OCI-LY1 (cell line): ENCODE measurements at regions not wholly inside any gene's neighbourhood (a gene's known extent, or its start where the extent isn't known, plus 50 kb on each side); places are given as distances from the start of the nearest gene placed in this dataset.
"Not testable (repeated sequence)": the region's sequence is repeated elsewhere in the genome, so short reads cannot be mapped to it uniquely, and the experiment has no call there.

ENCODE experiments used
- H2AFZ ChIP-seq: fragments of 200-600 bp; sonication (generic), shearing (Covaris generic); 2 replicates; pipeline ENCODE4 v1.6.0; 2014; ENCODE audit warnings: antibody characterized with exemption, mild to moderate bottlenecking, low read length
- H3F3A ChIP-seq: fragments of 200-600 bp; sonication (generic), shearing (Covaris generic); 2 replicates; pipeline ENCODE4 v1.6.0; 2014; ENCODE audit warnings: mild to moderate bottlenecking, antibody characterized with exemption, low read length, moderate library complexity; ENCODE audit not compliant: insufficient read depth
- H3K27ac ChIP-seq: fragments of 200-600 bp; sonication (generic); 2 replicates; pipeline ENCODE4 v1.5.1; 2014; ENCODE audit warnings: low read length, mixed run types, mild to moderate bottlenecking, low read depth; ENCODE audit not compliant: poor library complexity, severe bottlenecking
- H3K27me3 ChIP-seq: fragments of 200-600 bp; sonication (generic); 2 replicates; pipeline ENCODE4 v1.6.0; 2014; ENCODE audit warnings: antibody characterized with exemption, mild to moderate bottlenecking, low read length, moderate library complexity; ENCODE audit not compliant: insufficient read depth
- H3K36me3 ChIP-seq: fragments of 200-600 bp; sonication (generic); 2 replicates; pipeline ENCODE4 v1.6.1; 2014; ENCODE audit warnings: mild to moderate bottlenecking, antibody characterized with exemption, low read length, moderate library complexity, mixed read lengths; ENCODE audit not compliant: insufficient read depth
- H3K4me1 ChIP-seq: fragments of 200-600 bp; sonication (generic); 2 replicates; pipeline ENCODE4 v1.5.1; 2014; ENCODE audit warnings: mild to moderate bottlenecking, low read length, moderate library complexity; ENCODE audit not compliant: insufficient read depth, severe bottlenecking
- H3K4me2 ChIP-seq: fragments of 200-600 bp; sonication (generic), shearing (Covaris generic); 2 replicates; pipeline ENCODE4 v1.6.1; 2014; ENCODE audit warnings: low read length
- H3K4me3 ChIP-seq: fragments of 200-600 bp; sonication (generic); 2 replicates; pipeline ENCODE4 v1.5.1; 2014; ENCODE audit warnings: low read length, low read depth, mild to moderate bottlenecking, mixed read lengths; ENCODE audit not compliant: poor library complexity, severe bottlenecking
- H3K79me2 ChIP-seq: fragments of 200-600 bp; shearing (Covaris generic); 2 replicates; pipeline ENCODE4 v1.6.1; 2016; ENCODE audit warnings: mixed run types, low read length, mixed read lengths; ENCODE audit not compliant: insufficient read depth
- H3K9ac ChIP-seq: fragments of 200-600 bp; sonication (generic), shearing (Covaris generic); 2 replicates; pipeline ENCODE4 v1.6.1; 2014; ENCODE audit warnings: mild to moderate bottlenecking, low read length, mixed read lengths
- H3K9me2 ChIP-seq: fragments of 200-600 bp; sonication (generic), shearing (Covaris generic); 2 replicates; pipeline ENCODE4 v1.6.1; 2014; ENCODE audit warnings: low read depth, mild to moderate bottlenecking, low read length, mixed read lengths
- H3K9me3 ChIP-seq: fragments of 200-600 bp; shearing (Covaris generic); 2 replicates; pipeline ENCODE4 v1.6.1; 2014; ENCODE audit warnings: low read length, mixed read lengths
- H4K20me1 ChIP-seq: fragments of 200-600 bp; sonication (generic), shearing (Covaris generic); 2 replicates; pipeline ENCODE4 v1.6.0; 2016; ENCODE audit warnings: mild to moderate bottlenecking, low read length; ENCODE audit not compliant: insufficient read depth
- CTCF ChIP-seq: fragments of 200-600 bp; sonication (generic), shearing (Covaris generic); IDR thresholded peaks from 2 replicates; pipeline ENCODE4 v1.5.1; 2017; ENCODE audit warnings: mild to moderate bottlenecking, antibody characterized with exemption, low read length, moderate library complexity, mixed read lengths
- EZH2 ChIP-seq: fragments of 200-600 bp; sonication (generic), shearing (Covaris generic); IDR thresholded peaks from 2 replicates; pipeline ENCODE4 v1.8.0; 2017; ENCODE audit warnings: borderline replicate concordance, mixed run types, mild to moderate bottlenecking, antibody characterized with exemption, low read length, moderate library complexity, mixed read lengths

GRCh38 chr12:75856235-75856634, 175.3 kb downstream of the PHLDA1 start:
- TF ChIP-seq CTCF = no peak
- no peak for TF ChIP-seq EZH2
- no peaks in the 10 kb centered on the region for H3K27me3 ChIP-seq
- no peak overlapping the region for H3K9ac ChIP-seq
- no peaks in the 10 kb centered on the region for H3K36me3 ChIP-seq
- H3K27ac ChIP-seq = no peak overlapping the region
- no peaks in the 10 kb centered on the region for H4K20me1 ChIP-seq
- H3F3A ChIP-seq = no peaks in the 10 kb centered on the region
- no peak overlapping the region for H3K4me3 ChIP-seq
- H3K4me2 ChIP-seq = no peak overlapping the region
- H3K79me2 ChIP-seq = no peaks in the 10 kb centered on the region
- H3K9me3 ChIP-seq = no peaks in the 10 kb centered on the region
- H3K4me1 ChIP-seq = no peaks in the 10 kb centered on the region
- H2AFZ ChIP-seq = no peak overlapping the region
- no peaks in the 10 kb centered on the region for H3K9me2 ChIP-seq

GRCh38 chr12:75855360-75855759, 176.2 kb downstream of the PHLDA1 start:
- Histone ChIP-seq H3K9me3 (no peaks in the 10 kb centered on the region), H3F3A (no peaks in the 10 kb centered on the region), H3K36me3 (no peaks in the 10 kb centered on the region), H3K4me3 (no peak overlapping the region), H4K20me1 (no peaks in the 10 kb centered on the region), H3K4me2 (no peak overlapping the region), H3K27me3 (no peaks in the 10 kb centered on the region), H3K4me1 (no peaks in the 10 kb centered on the region), H3K9ac (no peak overlapping the region), H3K9me2 (no peaks in the 10 kb centered on the region), H3K79me2 (no peaks in the 10 kb centered on the region), H3K27ac (no peak overlapping the region), H2AFZ (no peak overlapping the region)
- TF ChIP-seq CTCF = no peak
- TF ChIP-seq EZH2 = no peak

- H3K4me2 ChIP-seq = no peak overlapping the region
- no peak overlapping the region for H2AFZ ChIP-seq
- H3K9me3 ChIP-seq = no peaks in the 10 kb centered on the region
- no peak overlapping the region for H3K4me3 ChIP-seq
- H3K9ac ChIP-seq = no peak overlapping the region
- H3K4me1 ChIP-seq = no peaks in the 10 kb centered on the region
- H3K27ac ChIP-seq = no peak overlapping the region
- no peaks in the 10 kb centered on the region for H3K36me3 ChIP-seq
- H3F3A ChIP-seq = no peaks in the 10 kb centered on the region
- TF ChIP-seq CTCF (no peak), EZH2 (no peak)
- no peaks in the 10 kb centered on the region for H3K79me2 ChIP-seq
- no peaks in the 10 kb centered on the region for H3K9me2 ChIP-seq
- no peaks in the 10 kb centered on the region for H3K27me3 ChIP-seq
- H4K20me1 ChIP-seq = no peaks in the 10 kb centered on the region
Observed at GRCh38 chr12:75854681-75855309, 176.8 kb downstream of the PHLDA1 start.

- not testable (repeated sequence) for H3K9ac ChIP-seq, H4K20me1 ChIP-seq, H3K79me2 ChIP-seq
Observed at GRCh38 chr12:75854137-75854536, 177.4 kb downstream of the PHLDA1 start.

More at GRCh38 chr12:75854137-75854536, 177.4 kb downstream of the PHLDA1 start:
- H3K27me3 ChIP-seq, H3K4me1 ChIP-seq, H3K9me2 ChIP-seq, H3K36me3 ChIP-seq, H3K9me3 ChIP-seq, H3K4me2 ChIP-seq, H3K4me3 ChIP-seq, H3F3A ChIP-seq, H2AFZ ChIP-seq, H3K27ac ChIP-seq: not testable (repeated sequence)
